ENCODE measurements at regions not wholly inside any gene's neighbourhood (a gene's known extent, or its start where the extent isn't known, plus 50 kb on each side); places are given as distances from the start of the nearest gene placed in this dataset.

- no peaks in the 10 kb centered on the region for H3K9me3 Mint-ChIP-seq
- H3K4me1 Mint-ChIP-seq, result peaks cover 0 to 13% (median 10%) of the 10 kb centered on the region in 3 donors
- ATAC-seq (ENCODE audit: low read depth in 2 of 2) (no peak), DNase-seq (no peak)
- H3K4me3 Mint-ChIP-seq, result peak overlapping the region in 3 of 8 donors; percentile 26 to 50 (median 45)
- H3K27ac Mint-ChIP-seq, result no peak overlapping the region
- H3K27me3 Mint-ChIP-seq, result peaks cover 0 to 10% (median 3%) of the 10 kb centered on the region in 3 donors
- no peaks in the 10 kb centered on the region for H3K36me3 Mint-ChIP-seq
Measured at GRCh38 chr13:106865716-106866440, 297.9 kb upstream of the ARGLU1 start.

- no peak for DNase-seq
- Mint-ChIP-seq H3K27ac (no peak overlapping the region), H3K27me3 (no peaks in the 10 kb centered on the region), H3K9me3 (peaks cover 0 to 5% (median 0%) of the 10 kb centered on the region in 7 donors), H3K4me3 (no peak overlapping the region), H3K36me3 (no peaks in the 10 kb centered on the region), H3K4me1 (no peaks in the 10 kb centered on the region)
- no peak for ATAC-seq (ENCODE audit: low read depth in 2 of 2)
Measured at GRCh38 chr13:106859533-106859904, 291.6 kb upstream of the ARGLU1 start.

- no peaks in the 10 kb centered on the region for H3K36me3 Mint-ChIP-seq
- DNase-seq, result no peak
- H3K4me3 Mint-ChIP-seq, result no peak overlapping the region
- no peaks in the 10 kb centered on the region for H3K4me1 Mint-ChIP-seq
- H3K9me3 Mint-ChIP-seq, result peaks cover 0 to 5% (median 0%) of the 10 kb centered on the region in 7 donors
- ATAC-seq (ENCODE audit: low read depth in 2 of 2), result no peak
- no peaks in the 10 kb centered on the region for H3K27me3 Mint-ChIP-seq
- no peak overlapping the region for H3K27ac Mint-ChIP-seq
Measured at GRCh38 chr13:106858903-106859532, 291.1 kb upstream of the ARGLU1 start.

- Mint-ChIP-seq H3K4me3 (no peak overlapping the region), H3K9me3 (peaks cover 0 to 3% (median 0%) of the 10 kb centered on the region in 7 donors), H3K4me1 (no peaks in the 10 kb centered on the region), H3K27ac (no peak overlapping the region), H3K27me3 (peaks cover 0 to 4% (median 0%) of the 10 kb centered on the region in 3 donors), H3K36me3 (no peaks in the 10 kb centered on the region)
- no peak for ATAC-seq (ENCODE audit: low read depth in 2 of 2)
- no peak for DNase-seq
Measured at GRCh38 chr13:106852436-106852835, 284.5 kb upstream of the ARGLU1 start.

GRCh38 chr13:106850973-106851650 is 283.2 kb upstream of the ARGLU1 start:
- DNase-seq, result no peak
- ATAC-seq (ENCODE audit: low read depth in 2 of 2), result no peak
- Mint-ChIP-seq H3K4me1 (no peaks in the 10 kb centered on the region), H3K27ac (no peak overlapping the region), H3K36me3 (no peaks in the 10 kb centered on the region), H3K9me3 (peaks cover 0 to 2% (median 0%) of the 10 kb centered on the region in 7 donors), H3K27me3 (peaks cover 0 to 4% (median 0%) of the 10 kb centered on the region in 3 donors), H3K4me3 (no peak overlapping the region)

GRCh38 chr13:106846571-106847448 is 278.9 kb upstream of the ARGLU1 start:
- DNase-seq (no peak), ATAC-seq (ENCODE audit: low read depth in 2 of 2) (no peak)
- Mint-ChIP-seq H3K4me1 (no peaks in the 10 kb centered on the region), H3K27me3 (peaks cover 0 to 4% (median 0%) of the 10 kb centered on the region in 3 donors), H3K9me3 (peaks cover 0 to 1% (median 0%) of the 10 kb centered on the region in 7 donors), H3K36me3 (no peaks in the 10 kb centered on the region), H3K27ac (no peak overlapping the region), H3K4me3 (no peak overlapping the region)

- DNase-seq (no peak), ATAC-seq (ENCODE audit: low read depth in 2 of 2) (no peak)
- peaks cover 0 to 13% (median 2%) of the 10 kb centered on the region in 7 donors for H3K9me3 Mint-ChIP-seq
- H3K4me1 Mint-ChIP-seq, result no peaks in the 10 kb centered on the region
- H3K27me3 Mint-ChIP-seq, result peaks cover 0 to 4% (median 0%) of the 10 kb centered on the region in 3 donors
- H3K4me3 Mint-ChIP-seq, result no peak overlapping the region
- H3K27ac Mint-ChIP-seq, result no peak overlapping the region
- H3K36me3 Mint-ChIP-seq, result peaks cover 0 to 7% of the 10 kb centered on the region in 2 donors
Measured at GRCh38 chr13:106836186-106836802, 268.4 kb upstream of the ARGLU1 start.

- no peaks in the 10 kb centered on the region for H3K4me1 Mint-ChIP-seq
- H3K4me3 Mint-ChIP-seq, result no peak overlapping the region
- no peak overlapping the region for H3K27ac Mint-ChIP-seq
- H3K27me3 Mint-ChIP-seq, result peaks cover 0 to 4% (median 0%) of the 10 kb centered on the region in 3 donors
- DNase-seq, result no peak
- ATAC-seq (ENCODE audit: low read depth in 2 of 2), result no peak
- peaks cover 0 to 7% of the 10 kb centered on the region in 2 donors for H3K36me3 Mint-ChIP-seq
- H3K9me3 Mint-ChIP-seq, result peaks cover 0 to 13% (median 2%) of the 10 kb centered on the region in 7 donors
Measured at GRCh38 chr13:106835477-106835876, 267.5 kb upstream of the ARGLU1 start.

GRCh38 chr13:106821979-106822378 is 254.0 kb upstream of the ARGLU1 start:
- H3K4me3 Mint-ChIP-seq, result no peak overlapping the region
- peaks cover 0 to 12% (median 2%) of the 10 kb centered on the region in 7 donors for H3K9me3 Mint-ChIP-seq
- no peaks in the 10 kb centered on the region for H3K4me1 Mint-ChIP-seq
- no peak overlapping the region for H3K27ac Mint-ChIP-seq
- H3K27me3 Mint-ChIP-seq, result peaks cover 0 to 8% (median 0%) of the 10 kb centered on the region in 3 donors
- ATAC-seq (ENCODE audit: low read depth in 2 of 2) (no peak), DNase-seq (no peak)
- H3K36me3 Mint-ChIP-seq, result no peaks in the 10 kb centered on the region

GRCh38 chr13:106819413-106820180 is 251.7 kb upstream of the ARGLU1 start:
- Mint-ChIP-seq H3K27ac (no peak overlapping the region), H3K27me3 (peaks cover 0 to 8% (median 2%) of the 10 kb centered on the region in 3 donors), H3K36me3 (no peaks in the 10 kb centered on the region), H3K4me3 (no peak overlapping the region), H3K4me1 (no peaks in the 10 kb centered on the region), H3K9me3 (peaks cover 0 to 3% (median under 1%) of the 10 kb centered on the region in 7 donors)
- DNase-seq (no peak), ATAC-seq (ENCODE audit: low read depth in 2 of 2) (no peak)

- Mint-ChIP-seq H3K36me3 (no peaks in the 10 kb centered on the region), H3K27ac (no peak overlapping the region), H3K4me1 (no peaks in the 10 kb centered on the region), H3K9me3 (peaks cover 0 to 4% (median 0%) of the 10 kb centered on the region in 7 donors), H3K27me3 (peaks cover 0 to 8% (median 8%) of the 10 kb centered on the region in 3 donors), H3K4me3 (no peak overlapping the region)
- DNase-seq, result no peak
- ATAC-seq (ENCODE audit: low read depth in 2 of 2), result no peak
Measured at GRCh38 chr13:106818971-106819370, 251.0 kb upstream of the ARGLU1 start.

- no peak for DNase-seq
- Mint-ChIP-seq H3K9me3 (peaks cover 0 to 7% (median 0%) of the 10 kb centered on the region in 7 donors), H3K27me3 (peaks cover 0 to 10% (median 8%) of the 10 kb centered on the region in 3 donors), H3K36me3 (no peaks in the 10 kb centered on the region), H3K4me1 (no peaks in the 10 kb centered on the region), H3K27ac (no peak overlapping the region), H3K4me3 (no peak overlapping the region)
- no peak for ATAC-seq (ENCODE audit: low read depth in 2 of 2)
Measured at GRCh38 chr13:106815545-106815944, 247.6 kb upstream of the ARGLU1 start.
